B cell (primary cell): ENCODE measurements at regions not wholly inside any gene's neighbourhood (a gene's known extent, or its start where the extent isn't known, plus 50 kb on each side); places are given as distances from the start of the nearest gene placed in this dataset.

Experiments
- ATAC-seq: fragments of 200-7000 bp; cut with Tn5 transposase; one replicate; pipeline ENCODE4 v1.10.0; 2021; ENCODE audit warnings: low read depth, mild to moderate bottlenecking, moderate number of reproducible peaks, moderate library complexity
- CTCF ChIA-PET: fragments of 350-600 bp; sonication (Branson Sonifier 250); formaldehyde crosslinking; loops from one replicate; lab custom pipeline; 2021; ENCODE audit warnings: antibody characterized with exemption, inconsistent platforms; lab: Charles Lee
- POLR2A ChIA-PET: fragments of 350-600 bp; sonication (Branson Sonifier 250); formaldehyde crosslinking; loops from one replicate; lab custom pipeline; 2021; ENCODE audit warnings: antibody characterized with exemption; lab: Charles Lee
- DNase-seq: peaks from one replicate; pipeline ENCODE4 v3.0.0; 2013
- H2AFZ ChIP-seq: 2 replicates; pipeline ENCODE4 v1.6.1; 2012; ENCODE audit warnings: mild to moderate bottlenecking, low read depth, low read length; ENCODE audit not compliant: insufficient read depth, poor library complexity, severe bottlenecking
- H3K27ac ChIP-seq, 2 donors: 1 replicate in 1 of 2; 2 replicates in 1 of 2; pipeline ENCODE4 v1.5.1; 2012 to 2013; ENCODE audit warnings: low read length in 2 of 2, mild to moderate bottlenecking in 2 of 2, moderate library complexity in 1 of 2
- H3K27me3 ChIP-seq, 4 experiments: fragments of 200-600 bp in 1 of 4; sonication (generic) in 1 of 4; replicated peaks in 1 of 4; 1 replicate in 2 of 4; 2 replicates in 2 of 4; pipeline versions ENCODE4 v1.6.1 to v1.7.0; 2013 to 2016; ENCODE audit warnings: low read length in 3 of 4, mild to moderate bottlenecking in 2 of 4, mixed read lengths in 1 of 4, moderate library complexity in 1 of 4; ENCODE audit not compliant: insufficient read depth in 4 of 4, control insufficient read depth in 3 of 4; ENCODE audit errors: control extremely low read depth in 1 of 4
- H3K36me3 ChIP-seq, 2 experiments: replicated peaks in 1 of 2; 1 replicate in 1 of 2; 2 replicates in 1 of 2; pipeline versions ENCODE4 v1.6.1 to v1.7.1; 2013; ENCODE audit warnings: low read length in 1 of 2; ENCODE audit not compliant: insufficient read depth in 2 of 2, control insufficient read depth in 1 of 2; ENCODE audit errors: control extremely low read depth in 1 of 2, extremely low read depth in 1 of 2
- H3K4me1 ChIP-seq, 2 donors: fragments of 200-600 bp in 1 of 2; sonication (generic) in 1 of 2; 1 replicate in 1 of 2; 2 replicates in 1 of 2; pipeline versions ENCODE4 v1.5.1 to v1.6.1; 2013 to 2017; ENCODE audit warnings: low read length in 2 of 2; ENCODE audit not compliant: control insufficient read depth in 2 of 2, insufficient read depth in 2 of 2
- H3K4me2 ChIP-seq: replicated peaks from 2 replicates; pipeline ENCODE3; 2012; ENCODE audit warnings: mild to moderate bottlenecking, low read depth, low read length; ENCODE audit not compliant: poor library complexity, severe bottlenecking
- H3K4me3 ChIP-seq, 5 experiments: fragments of 200-600 bp in 1 of 5; sonication (generic) in 1 of 5; 1 replicate in 3 of 5; 2 replicates in 2 of 5; pipeline versions ENCODE4 v1.5.1 to v1.7.0; 2011 to 2016; ENCODE audit warnings: low read length in 4 of 5, mild to moderate bottlenecking in 4 of 5, low read depth in 2 of 5, control low read depth in 1 of 5, moderate library complexity in 1 of 5; ENCODE audit not compliant: insufficient read depth in 1 of 5; ENCODE audit errors: control extremely low read depth in 1 of 5, extremely low read depth in 1 of 5
- H3K79me2 ChIP-seq: fragments of 200-600 bp; sonication (generic); one replicate; pipeline ENCODE4 v1.6.0; 2016; ENCODE audit warnings: low read length; ENCODE audit not compliant: control insufficient read depth, insufficient read depth
- H3K9ac ChIP-seq: fragments of 200-600 bp; sonication (generic); 2 replicates; pipeline ENCODE4 v1.6.1; 2017; ENCODE audit warnings: mild to moderate bottlenecking, low read length, moderate library complexity
- H3K9me3 ChIP-seq, 3 donors: one replicate each; pipeline versions ENCODE4 v1.6.1 to v1.7.1; 2013; ENCODE audit warnings: low read length in 2 of 3; ENCODE audit not compliant: control insufficient read depth in 2 of 3, insufficient read depth in 1 of 3; ENCODE audit errors: control extremely low read depth in 1 of 3
- H4K20me1 ChIP-seq: 2 replicates; pipeline ENCODE4 v1.6.0; 2012; ENCODE audit warnings: mild to moderate bottlenecking, low read length; ENCODE audit not compliant: insufficient read depth, control insufficient read depth, poor library complexity, severe bottlenecking
- H3K27ac Mint-ChIP-seq: one replicate; pipeline ENCODE4 v1.8.0; 2021; ENCODE audit warnings: mixed read lengths
- H3K27me3 Mint-ChIP-seq: one replicate; pipeline ENCODE4 v1.8.0; 2021; ENCODE audit warnings: mixed read lengths
- H3K4me1 Mint-ChIP-seq: one replicate; pipeline ENCODE4 v1.8.0; 2021; ENCODE audit warnings: mixed read lengths
- H3K4me3 Mint-ChIP-seq: one replicate; pipeline ENCODE4 v1.8.0; 2021; ENCODE audit warnings: mixed read lengths
- H3K9me3 Mint-ChIP-seq: one replicate; pipeline ENCODE4 v1.8.0; 2022; ENCODE audit warnings: mixed read lengths; ENCODE audit not compliant: insufficient read depth
- EZH2 ChIP-seq: IDR thresholded peaks from 2 replicates; pipeline ENCODE4 v1.6.1; 2012; ENCODE audit warnings: borderline replicate concordance, low read depth, mild to moderate bottlenecking, moderate library complexity, low read length; ENCODE audit not compliant: insufficient read depth, poor library complexity, severe bottlenecking
- whole genome bisulfite sequencing: methylation state at CpG from one replicate; pipeline ENCODE4 v1.1.5; 2013; ENCODE audit warnings: missing lambda C conversion rate; ENCODE audit not compliant: insufficient coverage; 5-methylcytosine and 5-hydroxymethylcytosine counted together
- intact Hi-C: fragments of 100-400 bp; cut with micrococcal nuclease; formaldehyde crosslinking; loops from one replicate; pipeline ENCODE4 v1.10.0; 2022
- TF ChIP-seq, protein P1 (sequence below): fragments of 200-600 bp; IDR thresholded peaks from one replicate; pipeline ENCODE4 v1.8.0; 2022; ENCODE audit warnings: antibody characterized with exemption, mild to moderate bottlenecking

- Histone ChIP-seq H3K4me3 (no peak overlapping the region), H4K20me1 (no peaks in the 10 kb centered on the region), H2AFZ (no peak overlapping the region), H3K36me3 (no peaks in the 10 kb centered on the region), H3K27ac (no peak overlapping the region), H3K4me1 (no peaks in the 10 kb centered on the region), H3K79me2 (no peaks in the 10 kb centered on the region), H3K4me2 (no peak overlapping the region), H3K9ac (no peak overlapping the region), H3K9me3 (no peaks in the 10 kb centered on the region), H3K27me3 (no peaks in the 10 kb centered on the region)
- ChIA-PET POLR2A (no interaction called here), CTCF (no interaction called here)
- Mint-ChIP-seq H3K4me1 (no peaks in the 10 kb centered on the region), H3K27ac (no peak overlapping the region), H3K27me3 (no peaks in the 10 kb centered on the region), H3K9me3 (no peaks in the 10 kb centered on the region), H3K4me3 (no peak overlapping the region)
- TF ChIP-seq EZH2: no peak
- TF ChIP-seq, protein P1, sequence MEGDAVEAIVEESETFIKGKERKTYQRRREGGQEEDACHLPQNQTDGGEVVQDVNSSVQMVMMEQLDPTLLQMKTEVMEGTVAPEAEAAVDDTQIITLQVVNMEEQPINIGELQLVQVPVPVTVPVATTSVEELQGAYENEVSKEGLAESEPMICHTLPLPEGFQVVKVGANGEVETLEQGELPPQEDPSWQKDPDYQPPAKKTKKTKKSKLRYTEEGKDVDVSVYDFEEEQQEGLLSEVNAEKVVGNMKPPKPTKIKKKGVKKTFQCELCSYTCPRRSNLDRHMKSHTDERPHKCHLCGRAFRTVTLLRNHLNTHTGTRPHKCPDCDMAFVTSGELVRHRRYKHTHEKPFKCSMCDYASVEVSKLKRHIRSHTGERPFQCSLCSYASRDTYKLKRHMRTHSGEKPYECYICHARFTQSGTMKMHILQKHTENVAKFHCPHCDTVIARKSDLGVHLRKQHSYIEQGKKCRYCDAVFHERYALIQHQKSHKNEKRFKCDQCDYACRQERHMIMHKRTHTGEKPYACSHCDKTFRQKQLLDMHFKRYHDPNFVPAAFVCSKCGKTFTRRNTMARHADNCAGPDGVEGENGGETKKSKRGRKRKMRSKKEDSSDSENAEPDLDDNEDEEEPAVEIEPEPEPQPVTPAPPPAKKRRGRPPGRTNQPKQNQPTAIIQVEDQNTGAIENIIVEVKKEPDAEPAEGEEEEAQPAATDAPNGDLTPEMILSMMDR: no peak
- intact Hi-C loops: no loop called here
- DNase-seq: no peak
- WGBS: no CpG with 5 or more reads among the region's 2 CpGs
- no peak for ATAC-seq
Measured at GRCh38 chrX:22396408-22396807, 123.7 kb downstream of the CBLL2 start.

DNA sequence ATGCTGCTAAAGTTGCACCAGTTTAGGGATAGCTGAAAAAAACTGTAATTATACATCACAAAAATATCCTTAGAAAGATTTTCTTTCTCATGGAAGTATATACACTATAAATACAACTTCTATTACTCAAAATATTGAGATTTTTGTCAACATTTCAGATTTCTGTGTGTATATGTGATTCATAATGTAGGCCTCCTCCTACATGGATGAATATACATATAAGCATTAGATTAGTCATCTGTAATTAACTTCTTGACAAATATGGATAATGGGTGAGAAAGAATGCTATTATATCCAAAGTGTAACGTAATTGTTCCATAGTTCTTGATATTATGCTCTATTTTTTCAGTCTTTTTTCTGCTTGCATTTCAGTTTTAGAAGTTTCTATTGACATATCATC is 124.9 kb downstream of the CBLL2 start:
- no peak for ATAC-seq
- H3K9me3 Mint-ChIP-seq: no peaks in the 10 kb centered on the region
- POLR2A ChIA-PET: no interaction called here

More for the DNA sequence above, 124.9 kb downstream of the CBLL2 start:
- H3K27ac Mint-ChIP-seq: no peak overlapping the region
- intact Hi-C loops: no loop called here
- TF ChIP-seq, protein P1: no peak
- no peak for TF ChIP-seq EZH2
- no peaks in the 10 kb centered on the region for H3K4me1 ChIP-seq
- H3K36me3 ChIP-seq: no peaks in the 10 kb centered on the region
- H2AFZ ChIP-seq: no peak overlapping the region
- no peak overlapping the region for H3K4me2 ChIP-seq
- CTCF ChIA-PET: no interaction called here
- H3K27me3 ChIP-seq: no peaks in the 10 kb centered on the region
- DNase-seq: no peak
- no peaks in the 10 kb centered on the region for H3K27me3 Mint-ChIP-seq
- H3K79me2 ChIP-seq: no peaks in the 10 kb centered on the region
- H3K4me3 Mint-ChIP-seq: no peak overlapping the region
- no peak overlapping the region for H3K4me3 ChIP-seq
- no peaks in the 10 kb centered on the region for H3K4me1 Mint-ChIP-seq
- H4K20me1 ChIP-seq: no peaks in the 10 kb centered on the region
- WGBS: no CpG with 5 or more reads among the region's 1 CpG
- H3K9ac ChIP-seq: no peak overlapping the region
- no peaks in the 10 kb centered on the region for H3K9me3 ChIP-seq
- no peak overlapping the region for H3K27ac ChIP-seq
